ENCODE measurements at regions not wholly inside any gene's neighbourhood (a gene's known extent, or its start where the extent isn't known, plus 50 kb on each side); places are given as distances from the start of the nearest gene placed in this dataset.
"Not testable (repeated sequence)": the region's sequence is repeated elsewhere in the genome, so short reads cannot be mapped to it uniquely, and the experiment has no call there.

DNA sequence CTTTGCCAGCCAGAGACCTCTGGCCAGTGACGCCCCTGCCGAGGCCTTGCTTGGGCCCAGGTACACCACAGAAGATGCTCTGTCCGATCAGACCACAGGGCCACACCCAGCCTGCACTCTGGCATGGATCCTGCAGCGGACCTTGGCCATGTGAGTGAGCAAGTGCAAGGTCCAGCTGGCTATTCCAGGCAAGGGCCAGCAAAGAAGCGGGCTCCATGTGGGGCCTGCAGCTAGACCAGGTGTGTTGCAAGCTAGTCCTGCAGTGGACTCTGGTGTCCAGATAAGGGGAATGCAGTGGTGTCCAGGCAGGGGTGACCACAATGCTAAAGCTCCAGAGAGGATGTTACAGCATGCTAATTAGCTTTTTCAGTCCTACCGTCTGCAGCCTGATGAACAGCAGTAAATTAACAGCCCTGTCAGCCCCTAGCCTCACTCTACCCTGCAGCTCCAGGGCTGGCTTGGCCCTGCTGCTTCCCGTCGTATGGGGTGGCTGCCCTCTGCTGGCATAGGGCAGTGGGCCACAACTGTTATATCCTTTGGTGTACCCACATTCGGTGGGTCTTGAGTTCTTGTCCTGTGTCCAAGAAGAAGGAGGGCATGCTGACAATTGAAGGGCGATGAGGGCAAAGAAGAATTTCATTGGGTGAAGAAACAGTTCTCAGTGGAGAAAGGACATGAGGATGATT, 284.5 kb upstream of the POU5F2 start:
- no peak for DNase-seq

DNA sequence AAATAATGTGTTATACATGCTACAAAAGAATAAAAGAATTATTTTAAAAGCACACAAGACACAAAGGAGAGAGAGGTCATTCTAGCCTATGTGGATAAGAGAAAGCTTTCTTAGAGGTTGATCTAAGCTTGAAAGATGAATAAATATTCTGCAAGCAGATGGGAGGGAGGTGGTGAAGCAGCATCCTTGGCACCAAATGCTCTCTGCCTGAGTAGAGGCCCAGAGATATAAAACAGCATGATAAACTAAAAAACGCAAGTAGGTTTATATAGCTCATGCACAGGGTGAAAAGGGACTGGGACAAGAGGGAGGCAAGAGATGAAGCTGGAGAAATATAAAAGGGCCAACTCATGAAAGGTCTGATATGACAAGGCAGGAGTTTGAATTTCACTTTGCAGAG, 283.2 kb upstream of the POU5F2 start:
- DNase-seq: no peak

DNA sequence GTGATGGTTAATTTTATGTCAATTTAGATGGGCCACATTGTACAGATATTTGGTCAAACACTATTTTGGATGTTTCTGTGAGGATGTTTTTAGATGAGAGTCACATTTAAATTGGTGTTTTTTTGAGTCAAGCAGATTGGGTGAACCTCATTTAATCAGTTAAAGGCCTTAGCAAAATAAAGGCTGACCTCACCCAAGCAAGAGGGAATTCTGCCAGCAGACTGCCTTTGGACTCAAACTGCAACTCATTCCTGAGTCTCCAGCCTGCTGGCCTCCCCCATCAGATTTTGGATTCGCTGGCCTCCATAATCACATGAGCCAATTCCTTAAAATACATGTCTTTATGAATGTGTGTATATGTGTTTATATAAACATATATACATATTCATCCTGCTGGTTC, 282.7 kb upstream of the POU5F2 start:
- no peak for DNase-seq

DNA sequence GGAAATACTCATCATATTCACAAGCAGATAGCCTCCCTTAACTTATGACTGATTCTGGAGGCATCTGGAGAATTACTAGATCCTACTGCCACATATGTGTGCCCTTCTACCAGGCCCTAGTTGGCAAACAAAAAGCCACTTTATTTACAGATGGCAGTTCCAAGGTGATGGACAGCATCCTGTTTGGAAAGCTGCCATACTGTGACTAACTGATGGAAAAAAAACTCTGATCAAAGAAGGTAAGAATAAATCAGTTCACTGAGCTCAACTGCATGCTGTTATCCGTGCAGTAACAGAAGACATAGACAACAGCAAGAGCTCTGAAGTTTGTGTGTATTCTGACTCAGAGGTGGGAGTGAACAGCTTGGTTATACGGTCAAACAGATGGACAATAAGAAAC, 279.8 kb upstream of the POU5F2 start:
- DNase-seq: no peak

DNA sequence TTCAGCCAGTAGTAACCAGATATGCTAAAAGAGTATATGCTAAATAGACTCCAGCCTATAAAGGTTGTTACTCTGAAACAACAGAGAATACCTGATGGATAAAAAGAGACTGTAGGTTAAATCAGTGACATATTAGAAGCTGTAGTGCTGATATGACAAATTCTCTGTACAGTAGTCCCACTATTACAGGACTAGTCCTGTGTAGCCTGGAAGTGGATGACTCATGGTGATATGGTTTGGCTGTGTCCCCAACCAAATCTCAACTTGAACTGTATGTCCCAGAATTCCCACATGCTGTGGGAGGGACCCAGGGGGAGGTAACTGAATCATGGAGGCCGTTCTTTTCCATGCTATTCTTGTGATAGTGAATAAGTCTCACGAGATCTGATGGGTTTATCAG, 276.2 kb upstream of the POU5F2 start:
- no peak for DNase-seq

DNA sequence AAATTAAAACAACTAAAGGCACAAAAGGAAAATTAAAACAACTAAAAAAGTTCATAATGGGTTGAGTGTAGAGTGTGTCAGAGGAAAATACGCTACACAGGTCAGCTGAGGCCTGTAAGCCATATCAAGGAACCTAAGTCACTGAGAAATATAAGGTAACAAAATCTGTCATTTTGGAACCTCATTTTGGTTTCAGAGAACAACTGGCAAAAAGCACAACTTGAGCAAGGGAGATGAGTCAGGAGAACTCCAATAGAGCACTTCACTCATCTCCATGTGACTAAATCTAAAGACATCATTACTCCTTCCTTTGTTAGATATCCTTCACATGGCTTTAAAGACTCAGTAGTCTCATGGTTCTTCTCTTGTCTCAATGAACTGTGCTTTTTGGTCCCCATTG, 269.4 kb upstream of the POU5F2 start:
- DNase-seq: no peak

DNA sequence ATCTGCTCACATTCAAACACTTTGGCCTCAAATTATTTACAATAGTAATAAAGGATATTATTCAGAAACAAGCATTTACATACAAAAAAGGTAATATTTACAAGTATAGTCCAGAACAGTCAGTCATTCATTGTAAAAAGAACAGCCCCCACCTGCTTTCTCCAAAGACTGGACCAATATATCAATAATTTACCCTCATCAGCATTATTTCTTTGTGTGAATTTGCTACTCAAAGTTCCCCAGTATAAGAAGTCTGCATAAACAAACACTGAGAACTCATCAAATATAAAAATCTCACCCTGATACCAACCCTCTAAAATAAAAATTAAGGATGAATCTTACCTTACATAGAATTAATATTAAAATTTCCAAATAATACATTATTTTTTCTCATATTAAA, 267.8 kb upstream of the POU5F2 start:
- no peak for DNase-seq

DNA sequence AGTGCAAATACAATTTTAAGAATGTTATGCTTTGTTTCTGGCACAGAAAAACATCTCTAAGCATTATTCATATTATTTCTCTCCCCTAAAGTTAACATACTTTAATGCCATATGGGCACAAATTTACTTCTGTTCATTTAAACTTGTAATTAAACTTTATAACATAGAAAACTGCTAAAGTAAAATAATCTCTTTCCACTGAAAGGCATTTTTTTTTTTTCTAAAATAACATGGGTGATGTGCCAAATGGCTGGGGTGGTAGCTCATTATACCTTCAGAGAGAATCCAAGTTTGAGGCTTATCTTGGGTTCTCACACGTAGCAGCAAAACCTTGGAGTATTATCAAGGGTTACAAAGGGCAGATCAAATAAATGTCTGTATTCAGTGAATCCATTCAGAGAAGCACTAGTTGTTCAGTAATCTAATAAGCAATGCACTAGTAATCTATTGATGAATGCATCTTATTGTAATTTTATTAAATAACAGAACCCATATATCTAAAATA, 257.6 kb upstream of the POU5F2 start:
- DNase-seq: no peak

DNA sequence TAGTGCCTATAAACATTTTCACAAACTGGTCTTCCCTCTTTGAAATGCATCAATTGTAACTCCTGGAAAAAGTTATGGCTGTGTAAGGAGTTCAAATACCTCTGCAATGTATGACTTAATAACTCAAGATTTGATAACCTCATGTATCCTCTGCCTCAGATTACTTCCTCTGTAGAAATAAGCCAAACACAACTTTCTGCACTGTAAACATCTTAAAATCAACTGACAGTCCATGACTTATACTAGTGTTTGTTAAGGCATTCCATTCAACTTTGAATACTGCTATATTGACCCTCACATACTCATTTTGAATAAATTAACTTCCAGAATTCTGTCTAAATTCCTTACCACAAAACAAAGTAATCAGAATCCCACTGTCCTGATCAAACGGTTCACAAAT, 256.2 kb upstream of the POU5F2 start:
- DNase-seq: no peak

DNA sequence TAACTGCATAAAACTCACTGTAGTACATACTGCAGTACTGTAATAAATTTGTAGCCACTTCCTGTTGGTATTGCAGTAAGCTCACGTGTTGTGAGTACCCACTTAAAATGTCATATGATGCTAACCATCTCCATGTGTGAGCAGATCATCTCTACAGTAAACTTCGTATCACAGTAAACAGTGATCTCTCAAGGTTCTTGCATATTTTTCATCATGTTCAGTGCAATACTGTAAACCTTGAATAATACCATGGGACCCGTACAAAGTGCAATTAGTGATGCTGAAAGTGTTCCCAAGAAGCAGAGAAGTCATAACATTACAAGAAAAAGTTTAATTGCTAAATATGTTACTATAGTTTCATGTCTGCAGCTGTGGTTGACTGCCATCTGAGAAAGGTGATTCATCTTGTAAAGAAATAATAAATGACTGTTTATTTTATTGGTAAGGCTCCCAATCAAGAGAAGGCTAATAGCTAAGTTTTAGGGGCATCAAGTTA, 253.8 kb upstream of the POU5F2 start:
- peak in 1 of 2 donors; percentile 24 for DNase-seq

DNA sequence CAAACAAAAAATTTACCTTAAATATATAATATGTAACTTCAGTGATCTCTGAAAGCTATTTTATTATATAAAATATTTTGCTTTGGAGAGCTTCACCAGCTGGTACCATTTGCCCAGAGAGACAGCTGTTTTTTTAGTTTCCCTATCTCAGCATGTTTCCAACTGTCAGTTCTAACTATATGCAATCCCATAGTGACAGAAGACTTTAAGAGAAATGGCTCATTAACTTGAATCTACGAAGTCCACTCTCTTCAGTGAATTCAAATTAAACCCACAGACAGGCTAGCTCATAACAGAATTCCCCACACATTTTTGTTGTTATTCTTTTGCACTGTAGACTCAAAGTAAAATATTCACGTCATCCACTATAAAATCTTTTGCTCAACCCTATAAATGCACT, 251.8 kb upstream of the POU5F2 start:
- DNase-seq: no peak

DNA sequence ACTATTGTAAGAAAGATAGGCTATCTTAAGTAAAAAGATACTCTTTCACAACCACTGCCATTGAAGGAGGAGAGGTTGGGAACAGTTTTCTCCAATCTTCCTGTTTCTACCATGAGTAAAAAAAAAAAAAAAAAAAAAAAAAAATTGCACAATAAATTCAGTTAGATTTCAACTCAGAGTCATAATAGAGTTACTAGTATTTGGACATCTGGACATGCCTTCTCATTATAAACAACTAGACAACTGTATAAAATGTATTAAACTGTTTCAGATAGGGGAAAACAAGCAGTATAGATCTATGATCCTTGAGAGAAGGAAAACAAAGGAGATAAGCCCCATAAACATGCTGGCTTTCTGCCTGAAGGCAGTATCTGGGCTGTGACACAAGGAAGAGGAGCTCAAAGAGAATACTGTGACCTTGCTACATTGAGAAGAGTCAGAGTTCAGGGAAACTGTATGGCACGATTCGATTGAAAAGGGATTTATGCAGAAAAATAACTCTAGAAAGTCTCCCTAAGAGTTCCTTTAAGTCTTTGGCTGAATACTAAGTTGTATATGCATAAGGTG, 249.2 kb upstream of the POU5F2 start:
- DNase-seq: no peak

DNA sequence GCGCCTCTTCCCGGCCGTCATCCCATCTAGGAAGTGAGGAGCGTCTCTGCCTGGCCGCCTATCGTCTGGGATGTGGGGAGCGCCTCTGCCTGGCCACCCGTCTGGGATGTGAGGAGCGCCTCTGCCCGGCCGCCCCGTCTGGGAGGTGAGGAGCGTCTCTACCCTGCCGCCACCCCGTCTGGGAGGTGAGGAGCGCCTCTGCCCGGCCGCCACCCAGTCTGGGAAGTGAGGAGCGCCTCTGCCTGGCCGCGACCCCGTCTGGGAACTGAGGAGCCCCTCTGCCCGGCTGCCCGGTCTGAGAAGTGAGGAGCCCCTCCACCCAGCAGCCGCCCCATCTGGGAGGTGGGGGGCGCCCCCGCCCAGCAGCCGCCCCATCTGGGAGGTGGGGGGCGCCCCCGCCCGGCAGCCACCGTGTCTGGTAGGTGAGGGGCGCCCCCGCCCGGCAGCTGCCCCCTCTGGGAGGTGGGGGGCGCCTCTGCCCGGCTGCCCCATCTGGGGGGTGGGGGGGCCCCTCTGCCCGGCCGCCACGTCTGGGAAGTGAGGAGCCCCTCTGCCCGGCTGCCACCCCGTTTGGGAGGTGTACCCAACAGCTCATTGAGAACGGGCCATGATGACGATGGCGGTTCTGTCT, 244.7 kb upstream of the POU5F2 start:
- not testable (repeated sequence) for DNase-seq

DNA sequence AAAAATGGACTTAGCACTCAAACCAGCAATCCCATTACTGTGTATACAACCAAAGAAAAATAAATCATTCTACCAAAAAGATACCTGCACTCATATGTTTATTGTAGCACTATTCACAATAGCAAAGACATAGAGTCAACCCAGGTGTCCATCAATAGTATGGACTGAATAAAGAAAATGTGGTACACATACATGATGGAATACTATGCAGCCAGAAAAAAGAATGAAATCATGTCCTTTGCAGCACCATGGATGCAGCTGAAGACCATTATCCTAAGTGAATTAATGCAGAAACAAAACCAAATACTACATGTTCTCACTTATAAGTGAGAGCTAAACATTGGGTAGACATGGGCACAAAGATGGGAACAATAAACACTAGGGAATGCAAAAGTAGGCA, 236.8 kb upstream of the POU5F2 start:
- DNase-seq: no peak

DNA sequence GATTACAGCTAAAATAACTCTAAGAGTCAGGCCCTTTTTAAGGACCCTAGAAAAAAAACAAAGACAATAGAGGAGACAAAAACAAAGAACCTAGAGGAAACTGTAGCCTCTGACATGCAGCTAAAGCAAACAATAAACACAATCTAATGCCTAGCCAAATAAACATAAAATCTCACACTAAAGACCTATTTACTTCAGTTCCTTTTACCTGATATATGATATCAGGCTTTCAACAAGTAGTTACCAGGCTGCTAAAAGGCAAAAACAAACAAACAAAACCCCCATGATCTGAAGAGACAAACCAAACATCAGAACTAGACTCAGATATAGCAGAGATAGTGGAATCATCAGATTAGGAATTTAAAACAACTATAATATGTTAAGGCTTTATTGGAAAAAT, 226.5 kb upstream of the POU5F2 start:
- DNase-seq: no peak

DNA sequence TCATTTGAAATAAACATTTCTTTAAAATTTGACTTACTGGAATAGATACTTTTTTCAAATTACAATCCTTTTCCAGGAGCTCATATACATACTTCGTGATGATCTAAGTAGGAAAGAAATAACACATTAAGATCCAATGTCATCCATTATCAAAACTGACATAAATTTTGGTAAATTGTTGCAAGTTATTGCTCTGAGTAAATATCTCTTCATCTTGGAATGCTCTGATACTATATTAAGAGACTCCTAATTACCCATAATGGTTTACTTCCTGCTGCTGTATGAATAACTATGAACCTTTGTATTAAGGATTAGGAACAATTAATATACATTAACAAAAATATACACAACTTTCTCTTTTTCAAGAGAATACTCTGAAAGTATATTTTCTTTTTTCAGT, 223.0 kb upstream of the POU5F2 start:
- no peak for DNase-seq

DNA sequence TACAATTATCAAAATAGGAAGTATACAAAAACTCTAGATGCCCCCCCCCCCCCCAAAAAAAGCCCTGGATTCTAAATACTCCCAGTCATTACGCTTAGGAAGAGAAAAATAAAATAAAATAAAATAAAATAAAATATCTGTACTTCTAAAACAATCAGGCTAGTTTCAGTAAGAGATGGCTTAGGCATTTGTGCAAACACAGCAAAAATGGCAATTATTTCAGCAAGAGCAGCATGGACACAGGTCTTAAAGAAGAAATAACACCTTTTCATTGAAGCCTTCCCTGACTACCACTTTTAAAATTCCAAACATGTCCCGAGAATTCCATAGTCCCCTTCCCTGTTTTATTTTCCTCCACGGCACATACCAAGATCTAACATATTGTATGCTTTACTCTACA, 218.6 kb upstream of the POU5F2 start:
- no peak for DNase-seq

DNA sequence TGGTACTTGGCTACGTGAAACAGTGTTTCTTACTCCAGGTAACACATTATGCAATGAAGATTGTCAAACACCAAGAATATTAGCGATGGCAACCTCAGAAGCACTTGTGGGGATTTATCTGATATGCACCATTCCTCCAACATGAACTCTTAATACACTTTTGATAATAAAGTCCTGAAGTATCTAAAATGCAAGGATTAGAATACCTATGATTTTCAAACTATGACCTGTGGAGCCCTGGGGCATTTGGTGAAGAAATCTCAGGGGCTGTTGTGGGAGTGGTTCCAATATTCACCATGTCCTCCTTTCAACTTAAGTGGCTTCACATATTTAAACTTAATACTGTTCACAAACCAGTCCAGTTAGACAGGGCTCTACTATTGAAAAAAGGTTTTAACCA, 214.6 kb upstream of the POU5F2 start:
- no peak for DNase-seq

DNA sequence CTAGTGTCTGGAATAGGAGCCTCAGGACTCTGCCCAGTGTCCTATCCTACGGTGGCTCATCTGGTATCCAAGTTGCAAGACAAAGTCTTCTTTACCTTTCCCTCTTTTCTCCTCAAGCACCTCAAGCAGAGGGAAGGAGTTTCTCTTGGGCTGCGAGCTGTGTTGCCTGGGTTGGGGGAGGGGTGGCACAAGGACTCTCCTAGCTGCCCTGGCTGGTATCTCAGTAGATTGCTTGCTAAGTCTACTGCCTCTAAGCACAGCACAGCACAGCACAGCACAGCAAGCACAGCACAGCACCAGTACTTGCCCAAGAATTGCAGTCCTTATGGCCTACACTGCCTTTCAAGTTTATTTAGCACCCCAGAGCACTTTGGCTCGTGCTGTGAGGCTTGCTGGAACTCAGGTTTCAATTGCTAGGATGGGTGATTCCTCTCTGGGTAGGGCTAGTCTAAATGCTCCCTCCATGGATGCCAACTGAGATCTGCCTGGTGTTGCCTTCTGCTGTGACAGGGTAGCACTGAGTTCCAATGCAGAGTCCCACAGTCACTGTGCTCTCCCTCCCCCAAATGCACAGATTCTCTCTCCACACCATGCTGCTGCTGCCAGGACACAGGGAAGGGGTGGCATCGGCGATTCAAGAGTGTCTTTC, 213.1 kb upstream of the POU5F2 start:
- DNase-seq: no peak

DNA sequence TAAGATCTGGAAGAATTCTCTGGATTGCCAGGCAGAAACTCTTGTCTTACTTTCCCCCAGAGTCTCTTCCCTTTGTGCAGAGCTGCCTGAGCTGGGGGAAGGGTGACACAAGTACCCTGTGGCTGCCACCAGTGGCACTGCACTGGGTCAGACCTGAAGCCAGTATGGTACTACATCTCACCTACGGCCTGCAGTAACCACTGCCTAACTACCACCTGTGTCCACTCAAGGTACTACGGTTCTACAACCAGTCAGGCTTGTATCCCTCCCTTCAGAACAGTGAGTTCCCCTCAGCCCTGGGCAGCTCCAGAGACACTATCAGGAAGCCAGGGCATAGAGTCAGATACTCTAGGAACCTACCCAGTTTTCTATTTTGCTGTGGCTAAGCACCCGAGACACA, 212.0 kb upstream of the POU5F2 start:
- no peak for DNase-seq

DNA sequence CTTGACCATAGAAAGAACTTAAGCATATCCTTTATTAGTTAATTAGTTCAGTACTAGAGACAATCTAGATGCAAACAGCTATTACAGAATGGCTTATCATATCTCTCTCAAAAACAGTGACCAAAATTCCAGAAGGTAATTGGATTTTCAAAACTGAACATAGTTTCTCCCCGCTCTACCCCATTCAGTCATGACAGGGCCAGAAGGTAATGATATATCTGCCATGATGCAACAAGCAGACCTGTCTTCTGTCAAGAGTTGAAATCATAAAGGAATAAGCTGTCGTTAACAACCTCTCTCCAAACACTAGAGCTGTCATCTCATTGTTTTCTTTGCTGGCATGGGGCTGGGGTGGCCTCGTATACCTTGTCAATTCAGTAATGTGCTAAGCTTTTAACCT, 200.5 kb upstream of the POU5F2 start:
- DNase-seq: no peak

DNA sequence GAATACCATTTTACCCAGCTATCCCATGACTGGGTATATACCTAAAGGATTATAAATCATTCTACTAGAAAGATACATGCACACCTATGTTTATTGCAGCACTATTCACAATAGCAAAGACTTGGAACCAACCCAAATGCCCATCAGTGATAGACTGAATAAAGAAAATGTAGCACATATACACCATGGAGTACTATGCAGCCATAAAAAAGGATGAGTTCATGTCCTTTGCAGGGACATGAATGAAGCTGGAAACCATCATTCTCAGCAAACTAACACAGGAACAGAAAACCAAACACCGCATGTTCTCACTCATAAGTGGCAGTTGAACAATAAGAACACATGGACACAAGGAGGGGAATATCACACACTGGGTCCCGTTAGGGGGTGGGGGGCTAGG, 191.9 kb upstream of the POU5F2 start:
- DNase-seq: not testable (repeated sequence)

DNA sequence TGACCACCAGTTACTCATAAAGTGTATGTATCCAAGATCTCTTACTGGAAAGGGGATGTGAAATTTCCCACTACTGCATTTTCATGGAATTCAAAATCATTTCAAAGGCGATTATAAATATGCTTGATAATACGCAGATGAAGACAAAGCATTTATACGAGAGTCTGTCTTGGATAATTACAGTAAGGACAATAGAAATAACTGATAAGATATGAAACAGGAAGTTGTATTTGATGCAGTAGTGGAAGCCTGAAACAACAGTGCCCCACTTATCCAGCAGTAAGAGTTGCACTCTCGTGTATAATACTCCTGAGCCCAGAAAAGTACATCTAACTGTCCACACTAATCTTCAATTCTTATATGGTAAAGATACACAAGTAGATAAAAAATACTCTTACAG, 188.7 kb upstream of the POU5F2 start:
- no peak for DNase-seq

DNA sequence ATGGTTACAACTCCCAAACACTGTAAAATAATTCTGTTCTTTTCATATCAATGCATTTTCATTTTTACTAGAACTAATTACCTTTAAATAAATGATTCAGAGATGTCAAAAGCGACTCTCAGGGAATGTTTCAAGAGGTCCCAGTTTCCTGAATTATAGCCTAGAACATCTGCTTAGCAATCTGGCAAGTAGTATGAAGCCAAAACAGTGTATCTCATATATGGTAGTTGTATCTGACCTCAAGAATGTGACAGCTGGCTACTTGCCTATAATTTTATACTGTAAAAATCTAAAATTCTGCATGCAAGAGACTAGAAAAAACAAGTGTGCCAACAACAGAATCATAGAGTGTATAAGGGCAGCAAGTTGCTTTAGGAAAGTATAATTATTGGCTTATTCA, 187.7 kb upstream of the POU5F2 start:
- no peak for DNase-seq

Data from CD4-positive, alpha-beta T cell treated with Interleukin-4 for 1 hour (primary cell).